Stomach (tissue), 8 donors: ENCODE measurements at regions not wholly inside any gene's neighbourhood (a gene's known extent, or its start where the extent isn't known, plus 50 kb on each side); places are given as distances from the start of the nearest gene placed in this dataset.

Experiments
- DNase-seq, 2 donors: peaks; one replicate each; pipeline versions ENCODE4 v3.0.0 to v3.0.0-alpha.2; 2013 to 2019
- H3K27ac ChIP-seq, 5 donors: fragments of 200-600 bp in 4 of 5; sonication (generic) in 4 of 5; one replicate each; pipeline ENCODE4 v1.5.1; 2013 to 2019; ENCODE audit warnings: mild to moderate bottlenecking in 1 of 5, moderate library complexity in 1 of 5
- H3K27me3 ChIP-seq, 3 donors: fragments of 200-600 bp; sonication (generic); one replicate each; pipeline ENCODE4 v1.5.1; 2017 to 2019; ENCODE audit warnings: mixed run types in 1 of 3
- H3K36me3 ChIP-seq, 4 donors: fragments of 200-600 bp; sonication (generic); 1 replicate in 3 of 4; 2 replicates in 1 of 4; pipeline ENCODE4 v1.5.1; 2016 to 2019
- H3K4me1 ChIP-seq, 4 donors: fragments of 200-600 bp; sonication (generic); one replicate each; pipeline ENCODE4 v1.5.1; 2016 to 2019
- H3K4me3 ChIP-seq, 4 donors: fragments of 200-600 bp; sonication (generic) in 3 of 4; one replicate each; pipeline ENCODE4 v1.5.1; 2016 to 2019; ENCODE audit warnings: mild to moderate bottlenecking in 1 of 4
- H3K9me3 ChIP-seq, 4 donors: fragments of 200-600 bp; sonication (generic); one replicate each; pipeline ENCODE4 v1.5.1; 2016 to 2019
- EP300 ChIP-seq: sonication (generic); formaldehyde crosslinking; IDR thresholded peaks from one replicate; pipeline ENCODE4 v1.6.1; 2017; ENCODE audit warnings: antibody characterized with exemption
- POLR2A ChIP-seq, 4 donors: fragments of 450-650 bp; IDR thresholded peaks; one replicate each; pipeline ENCODE4 v1.6.1; 2016; ENCODE audit warnings: antibody characterized with exemption in 4 of 4, control low read depth in 2 of 4, mild to moderate bottlenecking in 1 of 4, moderate library complexity in 1 of 4
- POLR2AphosphoS5 ChIP-seq, 3 donors: sonication (generic); formaldehyde crosslinking; IDR thresholded peaks; one replicate each; pipeline ENCODE4 v1.6.1; 2016; ENCODE audit warnings: antibody characterized with exemption in 3 of 3
- WGBS, 5 donors: extraction: QIAGEN DNeasy Blood & Tissue Kit in 3 of 5; methylation state at CpG; one replicate each; pipeline versions ENCODE4 v1.1.5 to v1.1.7; 2013 to 2018; 5-methylcytosine and 5-hydroxymethylcytosine counted together
- intact Hi-C: fragments of 100-400 bp; cut with DNase I; formaldehyde crosslinking; loops from one replicate; pipeline ENCODE4 v1.15.1; 2023; ENCODE audit warnings: low total_unique reads
- TF ChIP-seq, protein P1 (sequence below), 7 experiments: fragments of 450-650 bp in 4 of 7; fragments of 200-600 bp in 3 of 7; sonication (generic) in 3 of 7; IDR thresholded peaks; one replicate each; pipeline ENCODE4 v1.5.1; 2016 to 2019; ENCODE audit warnings: antibody characterized with exemption in 7 of 7, control low read depth in 2 of 7, mild to moderate bottlenecking in 1 of 7
- donor health status: healthy with polysubstance abuse.
- donor health status: Bipolar disorder and iron deficiency.
- donor health status: healthy.

- WGBS, 5 donors, result 6 to 9% (median 9%) methylated on average over 7 of the region's 7 CpGs
- no peak for DNase-seq
- intact Hi-C loops, result no loop called here
- Histone ChIP-seq H3K36me3 (no peaks in the 10 kb centered on the region), H3K4me1 (peaks cover 9 to 20% (median 17%) of the 10 kb centered on the region in 4 donors), H3K4me3 (peak overlapping the region in 3 of 4 donors; percentile 32 to 51 (median 33)), H3K9me3 (no peaks in the 10 kb centered on the region), H3K27ac (peak overlapping the region in 1 of 5 donors; percentile 60), H3K27me3 (peaks cover 0 to 89% (median 26%) of the 10 kb centered on the region in 3 donors)
- TF ChIP-seq POLR2AphosphoS5 (IDR thresholded peaks at IDR 0.05), result no peak
- TF ChIP-seq, protein P1, sequence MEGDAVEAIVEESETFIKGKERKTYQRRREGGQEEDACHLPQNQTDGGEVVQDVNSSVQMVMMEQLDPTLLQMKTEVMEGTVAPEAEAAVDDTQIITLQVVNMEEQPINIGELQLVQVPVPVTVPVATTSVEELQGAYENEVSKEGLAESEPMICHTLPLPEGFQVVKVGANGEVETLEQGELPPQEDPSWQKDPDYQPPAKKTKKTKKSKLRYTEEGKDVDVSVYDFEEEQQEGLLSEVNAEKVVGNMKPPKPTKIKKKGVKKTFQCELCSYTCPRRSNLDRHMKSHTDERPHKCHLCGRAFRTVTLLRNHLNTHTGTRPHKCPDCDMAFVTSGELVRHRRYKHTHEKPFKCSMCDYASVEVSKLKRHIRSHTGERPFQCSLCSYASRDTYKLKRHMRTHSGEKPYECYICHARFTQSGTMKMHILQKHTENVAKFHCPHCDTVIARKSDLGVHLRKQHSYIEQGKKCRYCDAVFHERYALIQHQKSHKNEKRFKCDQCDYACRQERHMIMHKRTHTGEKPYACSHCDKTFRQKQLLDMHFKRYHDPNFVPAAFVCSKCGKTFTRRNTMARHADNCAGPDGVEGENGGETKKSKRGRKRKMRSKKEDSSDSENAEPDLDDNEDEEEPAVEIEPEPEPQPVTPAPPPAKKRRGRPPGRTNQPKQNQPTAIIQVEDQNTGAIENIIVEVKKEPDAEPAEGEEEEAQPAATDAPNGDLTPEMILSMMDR (IDR thresholded peaks at IDR 0.05), result no peak
- no peak for TF ChIP-seq POLR2A (IDR thresholded peaks at IDR 0.05)
- TF ChIP-seq EP300, result no peak
Measured at GRCh38 chr13:94968757-94969086, 256.4 kb upstream of the SOX21 start.

DNA sequence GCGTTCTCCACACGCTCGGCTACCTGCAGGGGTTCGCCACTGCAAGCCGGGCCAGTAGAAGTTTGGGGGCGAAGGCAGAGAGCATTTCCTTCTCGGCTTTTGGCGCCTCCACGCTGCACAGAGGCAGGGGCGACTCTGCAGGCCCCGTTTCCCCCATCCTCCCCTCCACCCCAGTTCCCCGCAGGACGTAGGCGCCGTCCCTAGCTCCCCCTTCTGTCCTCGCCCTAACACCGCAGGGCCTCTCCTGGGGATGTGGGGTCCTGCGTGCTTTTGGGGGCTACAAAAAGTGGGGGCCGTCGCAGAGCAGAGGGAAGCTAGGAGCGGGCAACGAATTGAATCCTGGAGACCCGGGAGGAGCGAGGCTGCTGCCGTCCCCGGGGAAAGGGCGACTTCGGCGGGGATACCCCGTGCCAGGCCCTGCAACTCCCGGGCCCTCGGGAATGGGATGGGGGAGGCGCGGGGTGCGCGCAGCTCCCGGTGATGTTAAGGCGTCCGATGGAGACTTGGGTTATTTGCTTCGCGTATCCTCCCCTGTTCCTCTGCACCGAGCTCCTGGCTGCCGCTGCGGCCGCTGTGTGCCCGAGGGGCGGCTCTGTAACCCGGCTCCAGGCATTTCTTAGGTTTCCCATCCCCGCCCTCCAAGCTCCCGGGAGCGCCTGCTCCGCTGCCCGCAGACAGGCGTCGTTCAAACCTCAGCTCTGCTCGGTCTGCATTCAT is 255.9 kb upstream of the SOX21 start:
- TF ChIP-seq POLR2AphosphoS5 (IDR thresholded peaks at IDR 0.05) (no peak), EP300 (no peak), POLR2A (IDR thresholded peaks at IDR 0.05) (no peak)
- TF ChIP-seq, protein P1 (IDR thresholded peaks at IDR 0.05), result no peak
- DNase-seq, result peak in 1 of 2 donors; percentile 67
- WGBS, 5 donors, result 2 to 3% (median 2%) methylated on average over 24 to 56 of the region's 56 CpGs
- intact Hi-C loops, result no loop called here
- peaks cover 9 to 20% (median 17%) of the 10 kb centered on the region in 4 donors for H3K4me1 ChIP-seq
- no peaks in the 10 kb centered on the region for H3K9me3 ChIP-seq
- H3K27ac ChIP-seq, result peak overlapping the region in 3 of 5 donors; percentile 53 to 62 (median 60)
- peaks cover 0 to 94% (median 26%) of the 10 kb centered on the region in 3 donors for H3K27me3 ChIP-seq
- no peaks in the 10 kb centered on the region for H3K36me3 ChIP-seq
- H3K4me3 ChIP-seq, result peak overlapping the region; percentile 32 to 51 (median 33)

DNA sequence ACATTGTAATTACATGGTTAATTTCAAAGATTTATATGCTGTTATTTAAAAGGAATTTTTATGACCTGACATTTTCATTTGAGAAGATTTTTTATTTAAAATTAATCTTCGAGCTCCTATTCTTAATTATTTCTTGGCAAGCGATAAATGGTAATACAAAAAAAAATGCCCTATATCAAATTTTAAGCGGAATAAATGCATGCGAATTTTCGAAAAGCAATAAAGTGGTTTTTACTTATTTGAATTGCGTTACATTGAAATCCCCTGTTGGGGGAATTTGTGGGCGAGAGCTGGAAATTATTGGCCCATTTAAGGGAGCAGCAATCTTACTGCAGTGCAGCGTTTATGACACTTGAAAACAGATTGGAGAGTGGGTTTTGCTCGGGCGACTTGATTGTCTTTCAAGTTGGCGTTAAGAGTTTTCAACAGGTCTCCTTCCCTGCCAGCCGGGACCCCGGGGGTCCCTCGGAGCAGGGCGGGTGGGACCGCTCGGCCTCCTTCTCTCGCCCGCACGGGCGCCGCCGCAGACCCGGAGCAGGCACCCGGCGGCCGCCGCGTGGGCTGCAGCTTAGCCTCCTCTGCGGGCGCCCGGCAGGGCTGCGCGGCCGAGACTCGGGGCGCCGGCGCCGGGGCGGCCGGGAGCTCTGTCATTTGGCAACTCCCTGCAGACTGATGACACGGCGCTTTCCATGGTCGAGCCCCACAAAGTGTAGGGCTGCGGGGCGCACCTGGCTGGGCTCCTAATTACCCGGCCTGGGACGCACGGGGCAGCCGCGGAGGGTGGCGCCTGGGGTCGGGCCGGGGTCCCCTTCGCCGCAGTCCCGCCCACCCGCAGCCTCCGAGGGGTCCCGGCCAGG is 255.1 kb upstream of the SOX21 start:
- DNase-seq, result peak; percentile 29 to 67
- TF ChIP-seq POLR2A (IDR thresholded peaks at IDR 0.05) (no peak), POLR2AphosphoS5 (IDR thresholded peaks at IDR 0.05) (no peak), EP300 (no peak)
- TF ChIP-seq, protein P1 (IDR thresholded peaks at IDR 0.05), result no peak

GRCh38 chr13:94966422-94966955 is 254.1 kb upstream of the SOX21 start:
- Histone ChIP-seq H3K27ac (no peak overlapping the region), H3K4me1 (peaks cover 9 to 20% (median 17%) of the 10 kb centered on the region in 4 donors), H3K9me3 (no peaks in the 10 kb centered on the region), H3K27me3 (peaks cover 0 to 90% (median 26%) of the 10 kb centered on the region in 3 donors), H3K4me3 (no peak overlapping the region), H3K36me3 (no peaks in the 10 kb centered on the region)
- WGBS, 5 donors, result 31 to 41% (median 33%) methylated on average over 3 of the region's 3 CpGs
- TF ChIP-seq, protein P1 (IDR thresholded peaks at IDR 0.05), result no peak
- TF ChIP-seq POLR2AphosphoS5 (IDR thresholded peaks at IDR 0.05) (no peak), POLR2A (IDR thresholded peaks at IDR 0.05) (no peak), EP300 (no peak)
- DNase-seq, result peak in 1 of 2 donors; percentile 22
- intact Hi-C loops, result no loop called here

More for the DNA sequence above, 255.1 kb upstream of the SOX21 start:
- H3K27ac ChIP-seq, result peak overlapping the region in 3 of 5 donors; percentile 53 to 62 (median 60)
- H3K4me1 ChIP-seq, result peaks cover 9 to 20% (median 17%) of the 10 kb centered on the region in 4 donors
- H3K27me3 ChIP-seq, result peaks cover 0 to 91% (median 26%) of the 10 kb centered on the region in 3 donors
- no peaks in the 10 kb centered on the region for H3K9me3 ChIP-seq
- WGBS, 5 donors, result 5 to 9% (median 6%) methylated on average over 37 to 61 of the region's 61 CpGs
- H3K36me3 ChIP-seq, result no peaks in the 10 kb centered on the region
- H3K4me3 ChIP-seq, result peak overlapping the region; percentile 32 to 51 (median 33)
- intact Hi-C loops, result no loop called here
